Suprapubic skin (tissue), 4 donors: ENCODE measurements at regions not wholly inside any gene's neighbourhood (a gene's known extent, or its start where the extent isn't known, plus 50 kb on each side); places are given as distances from the start of the nearest gene placed in this dataset.

Experiments used
- DNase-seq, 2 donors: peaks; one replicate each; pipeline ENCODE4 v3.0.0-alpha.2; 2019; ENCODE audit warnings: low spot score in 2 of 2
- H3K27ac ChIP-seq: fragments of 200-600 bp; sonication (generic); one replicate; pipeline ENCODE4 v1.5.1; 2019
- H3K27me3 ChIP-seq: fragments of 200-600 bp; sonication (generic); one replicate; pipeline ENCODE4 v1.5.1; 2019
- H3K36me3 ChIP-seq: fragments of 200-600 bp; sonication (generic); one replicate; pipeline ENCODE4 v1.5.1; 2019
- H3K4me1 ChIP-seq: fragments of 200-600 bp; sonication (generic); one replicate; pipeline ENCODE4 v1.5.1; 2019
- H3K4me3 ChIP-seq: fragments of 200-600 bp; sonication (generic); one replicate; pipeline ENCODE4 v1.5.1; 2019; ENCODE audit warnings: mild to moderate bottlenecking
- H3K9me3 ChIP-seq: fragments of 200-600 bp; sonication (generic); one replicate; pipeline ENCODE4 v1.5.1; 2019
- CTCF ChIP-seq, 2 donors: fragments of 200-600 bp in 1 of 2; fragments of 450-650 bp in 1 of 2; sonication (generic) in 1 of 2; IDR thresholded peaks; one replicate each; pipeline ENCODE4 v1.5.1; 2016 to 2019; ENCODE audit warnings: antibody characterized with exemption in 2 of 2, mild to moderate bottlenecking in 1 of 2, moderate library complexity in 1 of 2
- EP300 ChIP-seq: sonication (generic); formaldehyde crosslinking; IDR thresholded peaks from one replicate; pipeline ENCODE4 v1.6.1; 2017; ENCODE audit warnings: antibody characterized with exemption
- POLR2A ChIP-seq, 2 donors: fragments of 450-650 bp; IDR thresholded peaks; one replicate each; pipeline ENCODE4 v1.6.1; 2017; ENCODE audit warnings: antibody characterized with exemption in 2 of 2, mild to moderate bottlenecking in 2 of 2, moderate library complexity in 2 of 2
- POLR2AphosphoS5 ChIP-seq, 3 donors: sonication (generic); formaldehyde crosslinking; IDR thresholded peaks; one replicate each; pipeline ENCODE4 v1.6.1; 2017; ENCODE audit warnings: antibody characterized with exemption in 3 of 3
- WGBS: methylation state at CpG from one replicate; pipeline ENCODE4 v1.1.5; 2018; 5-methylcytosine and 5-hydroxymethylcytosine counted together

- H3K27ac ChIP-seq: no peak overlapping the region
These were observed 499.9 kb downstream of the SHQ1 start for GRCh38 chr3:72348357-72348756.

DNA sequence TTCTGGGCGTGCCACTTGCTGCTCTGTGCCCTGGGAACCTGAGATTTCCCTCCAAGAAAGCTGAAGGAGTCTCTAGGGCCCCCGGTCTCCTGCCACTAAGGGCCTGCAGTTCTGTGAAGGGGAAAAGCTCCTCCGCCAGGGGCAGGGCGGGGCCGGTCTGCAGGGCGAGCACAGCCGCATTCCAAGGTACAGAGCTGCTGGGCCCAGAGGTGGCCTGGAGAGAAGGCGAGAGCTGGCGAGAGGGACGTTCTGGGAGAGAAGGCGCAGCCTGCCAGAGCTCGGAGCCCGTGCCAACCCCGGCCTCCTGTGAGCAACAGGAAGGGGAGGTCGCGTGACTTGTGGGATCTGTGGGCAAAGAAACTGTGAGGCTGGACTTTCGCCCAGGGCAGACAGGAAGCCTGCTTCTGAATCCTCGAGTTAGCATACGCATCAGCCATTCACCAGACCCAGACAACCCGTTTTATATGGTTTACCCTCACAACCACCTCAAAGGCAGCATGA, 500.4 kb downstream of the SHQ1 start:
- WGBS: 41% methylated on average over 15 of the region's 20 CpGs
- no peaks in the 10 kb centered on the region for H3K36me3 ChIP-seq
- peak; percentile 83 to 85 for DNase-seq
- TF ChIP-seq EP300 (no peak), POLR2AphosphoS5 (IDR thresholded peaks at IDR 0.05) (peak in 1 of 3 donors; percentile 12), CTCF (IDR thresholded peaks at IDR 0.05) (no peak), POLR2A (IDR thresholded peaks at IDR 0.05) (no peak)
- H3K4me3 ChIP-seq: no peak overlapping the region
- H3K27ac ChIP-seq: peak overlapping the region; percentile 44
- no peaks in the 10 kb centered on the region for H3K27me3 ChIP-seq
- H3K4me1 ChIP-seq: peaks cover 28% of the 10 kb centered on the region
- H3K9me3 ChIP-seq: no peaks in the 10 kb centered on the region

More at GRCh38 chr3:72348357-72348756, 499.9 kb downstream of the SHQ1 start:
- TF ChIP-seq POLR2AphosphoS5 (IDR thresholded peaks at IDR 0.05) (no peak), POLR2A (IDR thresholded peaks at IDR 0.05) (no peak), EP300 (no peak), CTCF (IDR thresholded peaks at IDR 0.05) (no peak)
- H3K36me3 ChIP-seq: no peaks in the 10 kb centered on the region
- peaks cover 28% of the 10 kb centered on the region for H3K4me1 ChIP-seq
- H3K27me3 ChIP-seq: no peaks in the 10 kb centered on the region
- no peak for DNase-seq
- no peak overlapping the region for H3K4me3 ChIP-seq
- H3K9me3 ChIP-seq: no peaks in the 10 kb centered on the region

GRCh38 chr3:72346526-72346926, 501.7 kb downstream of the SHQ1 start:
- no peak overlapping the region for H3K4me3 ChIP-seq
- no peak overlapping the region for H3K27ac ChIP-seq
- no peak for TF ChIP-seq POLR2AphosphoS5 (IDR thresholded peaks at IDR 0.05)
- TF ChIP-seq EP300: no peak
- TF ChIP-seq CTCF (IDR thresholded peaks at IDR 0.05): no peak
- no peak for TF ChIP-seq POLR2A (IDR thresholded peaks at IDR 0.05)
- no peaks in the 10 kb centered on the region for H3K9me3 ChIP-seq
- no peaks in the 10 kb centered on the region for H3K27me3 ChIP-seq
- peak; percentile 60 to 73 for DNase-seq
- WGBS: 59% methylated on average over 8 of the region's 8 CpGs
- peaks cover 28% of the 10 kb centered on the region for H3K4me1 ChIP-seq
- H3K36me3 ChIP-seq: no peaks in the 10 kb centered on the region

DNA sequence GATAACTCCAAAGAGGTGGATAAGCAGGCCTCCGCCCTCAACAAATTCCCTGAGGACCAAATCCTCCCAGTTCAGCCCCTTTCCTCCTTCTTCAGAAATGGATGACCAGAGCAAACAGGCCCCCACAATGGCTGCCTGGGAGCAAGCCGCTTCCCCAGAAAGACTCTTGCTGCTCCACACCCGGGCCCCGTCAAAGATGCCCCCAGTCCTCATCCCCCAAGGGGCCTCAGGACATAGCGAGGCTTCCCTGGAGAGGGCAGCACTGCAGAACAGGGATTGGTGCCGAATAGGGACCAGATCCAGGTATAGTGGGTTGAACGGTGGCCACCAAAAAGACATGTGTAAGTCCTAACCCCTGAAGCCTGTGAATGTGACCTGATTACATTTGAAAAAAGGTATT, 502.3 kb downstream of the SHQ1 start:
- Histone ChIP-seq H3K4me1 (peaks cover 29% of the 10 kb centered on the region), H3K36me3 (no peaks in the 10 kb centered on the region), H3K4me3 (no peak overlapping the region), H3K27me3 (no peaks in the 10 kb centered on the region), H3K9me3 (no peaks in the 10 kb centered on the region), H3K27ac (no peak overlapping the region)
- DNase-seq: peak in 1 of 2 donors; percentile 41
- TF ChIP-seq EP300: no peak
- no peak for TF ChIP-seq POLR2AphosphoS5 (IDR thresholded peaks at IDR 0.05)
- no peak for TF ChIP-seq POLR2A (IDR thresholded peaks at IDR 0.05)
- no peak for TF ChIP-seq CTCF (IDR thresholded peaks at IDR 0.05)
- 95% methylated on average over 7 of the region's 7 CpGs for WGBS

- no peak for TF ChIP-seq CTCF (IDR thresholded peaks at IDR 0.05)
- TF ChIP-seq POLR2AphosphoS5 (IDR thresholded peaks at IDR 0.05): no peak
- no peak for TF ChIP-seq EP300
- no peak for TF ChIP-seq POLR2A (IDR thresholded peaks at IDR 0.05)
- H3K4me3 ChIP-seq: no peak overlapping the region
- H3K27me3 ChIP-seq: no peaks in the 10 kb centered on the region
- 71% methylated on average over 7 of the region's 7 CpGs for WGBS
- no peak overlapping the region for H3K27ac ChIP-seq
- no peaks in the 10 kb centered on the region for H3K9me3 ChIP-seq
- no peaks in the 10 kb centered on the region for H3K36me3 ChIP-seq
- H3K4me1 ChIP-seq: peaks cover 35% of the 10 kb centered on the region
- peak in 1 of 2 donors; percentile 52 for DNase-seq
These were observed 502.9 kb downstream of the SHQ1 start for GRCh38 chr3:72345237-72345878.
